ENCODE measurements at regions not wholly inside any gene's neighbourhood (a gene's known extent, or its start where the extent isn't known, plus 50 kb on each side); places are given as distances from the start of the nearest gene placed in this dataset.

DNA sequence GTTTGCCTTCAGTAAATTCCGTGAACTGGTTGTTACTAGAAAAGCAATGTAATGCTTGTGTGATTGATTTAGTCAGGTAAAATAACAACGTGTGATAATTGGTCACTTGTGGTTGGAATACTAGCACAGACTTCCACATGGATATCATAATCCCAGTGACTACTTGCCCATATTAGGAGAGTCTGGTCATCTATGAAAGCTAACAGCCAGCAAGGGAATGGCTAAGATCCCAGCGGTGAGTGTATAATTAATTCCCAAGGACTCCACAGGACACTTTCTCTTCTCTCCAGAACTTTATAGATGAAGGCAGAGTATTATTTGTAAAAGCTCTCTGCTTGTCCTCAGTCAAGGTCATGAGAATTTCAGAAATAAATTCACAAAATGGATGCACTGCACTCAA is 662.6 kb upstream of the TEX47 start:
- Histone ChIP-seq H2AFZ (ENCODE audit: low read length) (no peak overlapping the region), H4K8ac (ENCODE audit: low read depth, low read length) (no peak overlapping the region), H3K79me1 (ENCODE audit: low read depth, low read length) (no peaks in the 10 kb centered on the region), H3K9me3 (replicated peaks in 1 of 2; ENCODE audit: control insufficient read depth in 2 of 2, insufficient read depth in 1 of 2, low read depth in 1 of 2, low read length in 2 of 2) (no peaks in the 10 kb centered on the region), H3K23ac (ENCODE audit: low read depth, low read length, poor library complexity) (no peak overlapping the region), H3K4me2 (ENCODE audit: insufficient read depth, low read length, poor library complexity, severe bottlenecking) (no peak overlapping the region), H3K4ac (ENCODE audit: low read length) (no peak overlapping the region), H3K4me3 (ENCODE audit: low read length in 2 of 2) (no peak overlapping the region), H2BK15ac (ENCODE audit: low read length) (no peak overlapping the region), H3K4me1 (ENCODE audit: control insufficient read depth in 2 of 2, insufficient read depth in 1 of 2, low read depth in 1 of 2, low read length in 2 of 2) (no peaks in the 10 kb centered on the region), H3K9ac (ENCODE audit: low read depth, low read length, poor library complexity) (no peak overlapping the region), H3K14ac (ENCODE audit: low read length) (no peak overlapping the region), H3K36me3 (replicated peaks in 1 of 2; ENCODE audit: control insufficient read depth in 2 of 2, insufficient read depth in 2 of 2, low read length in 2 of 2) (no peaks in the 10 kb centered on the region), H3K27ac (replicated peaks; ENCODE audit: low read length) (no peak overlapping the region), H2BK12ac (ENCODE audit: low read length) (no peak overlapping the region), H4K91ac (ENCODE audit: low read depth, low read length, poor library complexity) (no peak overlapping the region), H2BK5ac (ENCODE audit: low read length) (no peak overlapping the region), H3K18ac (ENCODE audit: low read length) (no peak overlapping the region), H3K27me3 (ENCODE audit: control insufficient read depth in 3 of 3, insufficient read depth in 3 of 3, low read depth in 1 of 3, low read length in 3 of 3) (no peaks in the 10 kb centered on the region), H2BK120ac (ENCODE audit: low read depth, low read length) (no peak overlapping the region), H2AK5ac (ENCODE audit: low read depth, low read length) (no peak overlapping the region)
- no CpG with 5 or more reads among the region's 3 CpGs for WGBS, 2 donors (ENCODE audit: extremely low coverage in 2 of 2, insufficient read length in 2 of 2, insufficient replicate concordance in 1 of 2)
- DNase-seq (ENCODE audit: low spot score): no peak

DNA sequence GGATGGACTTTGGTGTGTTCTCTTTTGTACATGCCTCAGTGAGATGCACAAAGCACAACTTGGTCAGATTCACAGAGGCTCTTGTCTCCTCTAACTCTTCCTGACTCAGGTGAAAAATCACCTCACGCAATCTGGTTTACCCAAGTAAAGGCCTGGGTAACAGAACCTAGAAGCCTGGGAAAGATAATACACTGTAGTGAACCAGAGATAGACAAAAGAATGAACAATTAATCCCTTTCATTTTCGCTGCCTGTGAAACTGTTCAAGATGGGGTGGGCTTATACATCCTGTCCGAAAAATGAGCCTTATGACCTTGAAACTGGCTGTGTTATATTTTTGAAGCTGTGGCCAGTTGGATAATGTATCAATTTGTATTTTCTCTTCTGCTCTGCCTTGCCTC is 678.9 kb upstream of the TEX47 start:
- Histone ChIP-seq H3K18ac (ENCODE audit: low read length) (no peak overlapping the region), H3K36me3 (replicated peaks in 1 of 2; ENCODE audit: control insufficient read depth in 2 of 2, insufficient read depth in 2 of 2, low read length in 2 of 2) (no peaks in the 10 kb centered on the region), H2AFZ (ENCODE audit: low read length) (no peak overlapping the region), H2BK5ac (ENCODE audit: low read length) (no peak overlapping the region), H3K4me2 (ENCODE audit: insufficient read depth, low read length, poor library complexity, severe bottlenecking) (no peak overlapping the region), H2BK12ac (ENCODE audit: low read length) (no peak overlapping the region), H2BK15ac (ENCODE audit: low read length) (no peak overlapping the region), H2BK120ac (ENCODE audit: low read depth, low read length) (no peak overlapping the region), H4K8ac (ENCODE audit: low read depth, low read length) (no peak overlapping the region), H3K4me3 (ENCODE audit: low read length in 2 of 2) (no peak overlapping the region), H3K27me3 (ENCODE audit: control insufficient read depth in 3 of 3, insufficient read depth in 3 of 3, low read depth in 1 of 3, low read length in 3 of 3) (no peaks in the 10 kb centered on the region), H3K4ac (ENCODE audit: low read length) (no peak overlapping the region), H4K91ac (ENCODE audit: low read depth, low read length, poor library complexity) (no peak overlapping the region), H3K4me1 (ENCODE audit: control insufficient read depth in 2 of 2, insufficient read depth in 1 of 2, low read depth in 1 of 2, low read length in 2 of 2) (no peaks in the 10 kb centered on the region), H3K14ac (ENCODE audit: low read length) (no peak overlapping the region), H2AK5ac (ENCODE audit: low read depth, low read length) (no peak overlapping the region), H3K9ac (ENCODE audit: low read depth, low read length, poor library complexity) (no peak overlapping the region), H3K23ac (ENCODE audit: low read depth, low read length, poor library complexity) (no peak overlapping the region), H3K27ac (replicated peaks; ENCODE audit: low read length) (no peak overlapping the region), H3K79me1 (ENCODE audit: low read depth, low read length) (no peaks in the 10 kb centered on the region), H3K9me3 (replicated peaks in 1 of 2; ENCODE audit: control insufficient read depth in 2 of 2, insufficient read depth in 1 of 2, low read depth in 1 of 2, low read length in 2 of 2) (no peaks in the 10 kb centered on the region)
- DNase-seq (ENCODE audit: low spot score): no peak
- WGBS, 2 donors (ENCODE audit: extremely low coverage in 2 of 2, insufficient read length in 2 of 2, insufficient replicate concordance in 1 of 2): no CpG with 5 or more reads among the region's 3 CpGs

GRCh38 chr7:89477991-89478390 is 676.3 kb upstream of the STEAP1 start:
- Histone ChIP-seq H3K27ac (replicated peaks; ENCODE audit: low read length) (no peak overlapping the region), H3K27me3 (ENCODE audit: control insufficient read depth in 3 of 3, insufficient read depth in 3 of 3, low read depth in 1 of 3, low read length in 3 of 3) (no peaks in the 10 kb centered on the region), H3K23ac (ENCODE audit: low read depth, low read length, poor library complexity) (no peak overlapping the region), H3K36me3 (replicated peaks in 1 of 2; ENCODE audit: control insufficient read depth in 2 of 2, insufficient read depth in 2 of 2, low read length in 2 of 2) (no peaks in the 10 kb centered on the region), H4K8ac (ENCODE audit: low read depth, low read length) (no peak overlapping the region), H2AFZ (ENCODE audit: low read length) (no peak overlapping the region), H3K14ac (ENCODE audit: low read length) (no peak overlapping the region), H3K9me3 (replicated peaks in 1 of 2; ENCODE audit: control insufficient read depth in 2 of 2, insufficient read depth in 1 of 2, low read depth in 1 of 2, low read length in 2 of 2) (no peaks in the 10 kb centered on the region), H3K9ac (ENCODE audit: low read depth, low read length, poor library complexity) (no peak overlapping the region), H3K4me1 (ENCODE audit: control insufficient read depth in 2 of 2, insufficient read depth in 1 of 2, low read depth in 1 of 2, low read length in 2 of 2) (no peaks in the 10 kb centered on the region), H3K4ac (ENCODE audit: low read length) (no peak overlapping the region), H3K18ac (ENCODE audit: low read length) (no peak overlapping the region), H2AK5ac (ENCODE audit: low read depth, low read length) (no peak overlapping the region), H2BK5ac (ENCODE audit: low read length) (no peak overlapping the region), H2BK15ac (ENCODE audit: low read length) (no peak overlapping the region), H3K4me3 (ENCODE audit: low read length in 2 of 2) (no peak overlapping the region), H2BK120ac (ENCODE audit: low read depth, low read length) (no peak overlapping the region), H2BK12ac (ENCODE audit: low read length) (no peak overlapping the region), H4K91ac (ENCODE audit: low read depth, low read length, poor library complexity) (no peak overlapping the region), H3K79me1 (ENCODE audit: low read depth, low read length) (no peaks in the 10 kb centered on the region), H3K4me2 (ENCODE audit: insufficient read depth, low read length, poor library complexity, severe bottlenecking) (no peak overlapping the region)
- DNase-seq (ENCODE audit: low spot score): no peak
- WGBS, 2 donors (ENCODE audit: extremely low coverage in 2 of 2, insufficient read length in 2 of 2, insufficient replicate concordance in 1 of 2): no CpG with 5 or more reads among the region's 3 CpGs

GRCh38 chr7:89495704-89496103 is 658.6 kb upstream of the STEAP1 start:
- no peak overlapping the region for H2AFZ ChIP-seq (ENCODE audit: low read length)
- no peak overlapping the region for H3K4ac ChIP-seq (ENCODE audit: low read length)
- H3K4me3 ChIP-seq (ENCODE audit: low read length in 2 of 2): no peak overlapping the region
- H2BK15ac ChIP-seq (ENCODE audit: low read length): no peak overlapping the region
- H3K27ac ChIP-seq (replicated peaks; ENCODE audit: low read length): no peak overlapping the region
- H3K36me3 ChIP-seq (replicated peaks in 1 of 2; ENCODE audit: control insufficient read depth in 2 of 2, insufficient read depth in 2 of 2, low read length in 2 of 2): no peaks in the 10 kb centered on the region
- no peaks in the 10 kb centered on the region for H3K9me3 ChIP-seq (replicated peaks in 1 of 2; ENCODE audit: control insufficient read depth in 2 of 2, insufficient read depth in 1 of 2, low read depth in 1 of 2, low read length in 2 of 2)
- no CpG with 5 or more reads among the region's 3 CpGs for WGBS, 2 donors (ENCODE audit: extremely low coverage in 2 of 2, insufficient read length in 2 of 2, insufficient replicate concordance in 1 of 2)
- H3K18ac ChIP-seq (ENCODE audit: low read length): no peak overlapping the region
- no peak overlapping the region for H2AK5ac ChIP-seq (ENCODE audit: low read depth, low read length)
- H3K14ac ChIP-seq (ENCODE audit: low read length): no peak overlapping the region
- H2BK5ac ChIP-seq (ENCODE audit: low read length): no peak overlapping the region
- H3K4me1 ChIP-seq (ENCODE audit: control insufficient read depth in 2 of 2, insufficient read depth in 1 of 2, low read depth in 1 of 2, low read length in 2 of 2): no peaks in the 10 kb centered on the region
- H3K27me3 ChIP-seq (ENCODE audit: control insufficient read depth in 3 of 3, insufficient read depth in 3 of 3, low read depth in 1 of 3, low read length in 3 of 3): no peaks in the 10 kb centered on the region
- H3K23ac ChIP-seq (ENCODE audit: low read depth, low read length, poor library complexity): no peak overlapping the region
- H3K9ac ChIP-seq (ENCODE audit: low read depth, low read length, poor library complexity): no peak overlapping the region
- no peak overlapping the region for H4K91ac ChIP-seq (ENCODE audit: low read depth, low read length, poor library complexity)
- DNase-seq (ENCODE audit: low spot score): no peak
- no peak overlapping the region for H3K4me2 ChIP-seq (ENCODE audit: insufficient read depth, low read length, poor library complexity, severe bottlenecking)
- no peak overlapping the region for H4K8ac ChIP-seq (ENCODE audit: low read depth, low read length)
- no peaks in the 10 kb centered on the region for H3K79me1 ChIP-seq (ENCODE audit: low read depth, low read length)
- no peak overlapping the region for H2BK12ac ChIP-seq (ENCODE audit: low read length)
- H2BK120ac ChIP-seq (ENCODE audit: low read depth, low read length): no peak overlapping the region

Data from neuronal stem cell (in vitro differentiated cells).